HG03520 (cell line): ENCODE measurements at regions not wholly inside any gene's neighbourhood (a gene's known extent, or its start where the extent isn't known, plus 50 kb on each side); places are given as distances from the start of the nearest gene placed in this dataset.
"Not testable (repeated sequence)": the region's sequence is repeated elsewhere in the genome, so short reads cannot be mapped to it uniquely, and the experiment has no call there.

Experiments used
- ATAC-seq: cut with Tn5 transposase; IDR thresholded peaks from one replicate; pipeline ENCODE4 v1.9.1; 2021; ENCODE audit warnings: mild to moderate bottlenecking, moderate library complexity; ENCODE audit not compliant: unreplicated experiment

DNA sequence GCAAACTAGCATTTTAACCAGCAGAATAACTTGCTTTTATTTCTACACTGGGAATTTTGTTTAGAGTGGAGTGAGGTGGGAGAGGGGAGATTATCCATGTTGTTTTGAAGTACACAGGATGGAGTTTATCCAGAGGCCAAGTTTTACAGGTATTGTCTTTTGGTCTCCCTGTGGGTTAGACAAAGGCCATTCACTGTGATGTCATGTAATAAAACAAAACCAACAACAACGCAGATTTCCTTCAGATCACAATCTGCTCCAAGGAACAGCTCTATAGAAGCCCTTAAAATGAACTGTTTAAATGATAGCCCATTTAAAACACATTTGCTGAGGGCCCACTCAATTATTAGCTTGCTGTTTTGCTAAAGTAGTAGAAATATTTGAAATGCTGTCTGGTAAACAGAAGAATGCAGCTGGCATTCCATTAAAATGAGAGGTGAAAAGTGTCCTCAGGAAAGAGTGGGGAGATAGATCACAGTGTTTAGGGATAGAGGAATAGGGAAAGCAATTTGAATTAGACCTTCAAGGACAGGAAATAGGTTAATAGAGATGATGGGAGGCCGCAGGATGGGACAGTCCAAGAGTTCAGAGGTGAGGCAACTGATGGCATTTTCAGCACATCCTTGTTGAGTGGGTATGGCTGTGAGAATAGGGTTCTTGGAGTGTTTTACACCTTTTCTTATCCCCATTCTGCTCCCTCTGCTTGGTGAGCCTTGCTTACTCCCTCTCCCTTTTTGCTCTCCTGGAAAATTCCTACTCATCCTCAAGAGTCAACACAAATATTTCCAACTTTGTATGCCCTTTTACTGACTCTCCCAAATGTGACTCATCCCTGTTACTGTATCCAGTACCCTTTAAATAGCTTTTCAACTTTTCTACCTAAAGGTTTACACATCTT, 140.1 kb upstream of the NR3C1 start:
- ATAC-seq = no peak

DNA sequence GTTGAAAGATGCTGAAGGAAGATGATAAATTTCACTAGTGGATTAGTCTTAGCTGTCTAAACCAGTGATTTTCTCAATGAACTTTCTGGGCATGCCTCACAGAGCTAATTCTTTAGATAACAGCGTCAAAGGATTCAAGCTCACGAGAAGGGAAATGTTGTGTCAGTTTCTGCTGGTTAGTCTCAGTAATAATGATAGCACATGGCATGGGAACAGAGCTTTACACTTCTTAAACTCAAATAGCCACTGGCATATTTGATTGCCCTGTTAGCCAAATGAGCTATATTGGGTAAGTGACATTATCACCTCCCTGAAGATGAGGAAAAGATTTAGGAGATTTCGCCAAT, 139.3 kb upstream of the NR3C1 start:
- no peak for ATAC-seq

DNA sequence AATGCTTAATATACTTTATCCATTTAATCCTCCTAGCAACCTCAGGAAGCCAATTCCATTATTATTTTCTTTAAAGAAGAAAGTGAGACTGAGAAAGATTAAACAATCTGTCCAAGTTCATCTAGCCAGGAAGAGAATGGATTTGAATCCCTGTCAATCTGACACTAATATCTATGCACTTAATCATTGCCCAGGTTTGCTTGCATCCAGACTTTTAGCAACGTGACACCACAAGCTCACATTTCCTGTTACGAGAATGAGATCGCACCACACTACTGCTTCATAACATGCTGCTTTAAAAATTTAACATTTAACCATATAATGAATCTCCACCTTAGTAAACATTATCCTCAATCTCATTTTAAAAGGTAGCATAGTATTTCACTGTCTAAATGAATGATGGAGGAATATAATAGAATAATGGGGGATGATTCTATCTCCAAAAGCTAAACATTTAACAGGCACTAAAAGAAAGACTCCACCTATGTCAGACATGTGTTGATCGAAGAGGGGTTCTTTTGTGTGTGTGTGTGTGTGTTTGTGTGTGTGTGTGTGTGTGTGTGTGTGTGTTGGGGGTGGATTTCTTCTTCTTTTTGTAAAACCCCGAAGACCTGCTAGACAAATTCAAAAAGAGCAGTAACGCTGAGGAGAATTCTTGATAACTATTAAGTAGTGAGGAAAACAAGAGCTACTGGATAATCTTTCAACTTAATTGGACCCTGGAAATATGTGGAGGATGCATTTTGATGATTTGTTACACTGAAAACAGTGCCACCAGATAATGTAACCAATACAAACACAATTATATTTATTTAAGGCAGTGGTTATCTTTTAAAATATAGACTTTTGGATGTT, 138.7 kb upstream of the NR3C1 start:
- no peak for ATAC-seq

DNA sequence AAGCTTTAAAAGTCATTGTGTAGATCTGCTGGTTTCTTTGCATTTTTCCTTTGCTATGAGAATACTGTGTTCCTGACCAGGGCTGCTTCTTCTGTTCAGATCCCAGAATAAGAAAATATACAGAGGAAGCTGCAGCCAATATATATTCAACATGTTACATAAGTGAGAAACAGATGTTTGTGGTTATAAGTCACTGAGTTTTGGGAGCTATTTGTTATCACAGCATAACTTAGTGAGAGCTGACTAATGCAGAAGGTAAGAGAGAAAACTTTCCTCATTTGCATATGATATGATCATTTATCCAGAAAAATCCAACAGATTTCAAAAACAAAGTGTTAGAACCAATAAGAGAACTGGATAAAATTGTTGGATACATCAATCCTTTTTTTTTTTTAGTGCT, 136.3 kb upstream of the NR3C1 start:
- no peak for ATAC-seq

GRCh38 chr5:143537056-143537455, 133.6 kb upstream of the NR3C1 start:
- no peak for ATAC-seq

GRCh38 chr5:143536364-143536763, 132.9 kb upstream of the NR3C1 start:
- no peak for ATAC-seq

DNA sequence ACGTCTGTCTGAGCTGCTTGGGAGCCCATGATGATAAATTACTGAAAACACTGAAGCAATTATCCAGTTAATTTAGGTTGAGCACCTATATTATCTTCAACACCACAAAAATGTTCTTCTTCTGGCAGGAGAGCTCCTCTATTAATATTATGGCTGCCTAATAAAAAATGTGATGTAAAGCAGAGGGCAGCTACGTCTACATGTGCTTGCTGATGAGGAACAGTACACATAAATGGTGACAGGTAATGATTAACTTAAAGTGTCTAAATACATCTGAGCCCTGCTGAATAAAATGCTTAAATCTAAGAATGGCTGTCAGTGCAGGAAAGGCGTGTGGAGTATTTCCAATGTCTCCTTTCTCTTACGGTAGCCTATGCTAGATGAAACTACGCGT, 131.3 kb upstream of the NR3C1 start:
- ATAC-seq = no peak

- no peak for ATAC-seq
Observed at GRCh38 chr5:143533978-143534760, 130.7 kb upstream of the NR3C1 start.

DNA sequence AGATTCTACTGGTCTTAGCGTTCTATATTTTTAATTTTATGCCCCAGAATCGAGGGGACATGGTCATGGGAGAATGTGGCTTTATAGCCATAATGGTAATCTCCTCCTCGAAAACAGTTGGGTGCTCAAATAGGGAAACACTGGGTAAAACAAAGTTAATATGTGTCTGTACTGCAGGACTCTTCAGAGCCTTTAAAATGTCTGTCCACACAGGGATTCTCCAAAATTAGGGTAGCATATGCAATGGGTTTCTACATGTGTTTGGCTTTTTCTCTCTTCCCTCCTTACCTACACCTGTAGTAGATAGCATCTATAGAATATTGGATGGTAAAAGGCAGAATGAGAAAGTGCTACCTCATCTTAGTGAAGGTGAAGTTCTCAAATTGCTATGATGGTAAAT, 130.0 kb upstream of the NR3C1 start:
- ATAC-seq = no peak

DNA sequence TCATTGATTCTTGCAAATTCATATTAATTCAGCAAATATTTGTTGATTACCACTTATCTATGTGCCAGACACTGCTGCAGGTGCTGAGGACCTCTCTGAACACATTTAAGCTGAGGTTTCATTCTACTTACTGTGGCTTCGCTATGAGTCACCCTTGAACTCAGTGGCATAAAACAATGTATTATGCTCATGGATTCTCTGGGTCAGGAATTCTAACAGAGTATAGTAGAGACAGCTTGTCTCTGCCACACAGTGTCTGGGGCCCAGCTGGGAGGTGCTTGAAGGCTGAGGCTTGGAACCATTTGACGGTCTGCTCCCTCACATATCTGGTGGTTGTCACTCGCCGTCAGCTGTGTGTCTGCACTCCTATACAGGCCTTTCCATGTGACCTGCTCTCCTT, 124.3 kb upstream of the NR3C1 start:
- no peak for ATAC-seq

DNA sequence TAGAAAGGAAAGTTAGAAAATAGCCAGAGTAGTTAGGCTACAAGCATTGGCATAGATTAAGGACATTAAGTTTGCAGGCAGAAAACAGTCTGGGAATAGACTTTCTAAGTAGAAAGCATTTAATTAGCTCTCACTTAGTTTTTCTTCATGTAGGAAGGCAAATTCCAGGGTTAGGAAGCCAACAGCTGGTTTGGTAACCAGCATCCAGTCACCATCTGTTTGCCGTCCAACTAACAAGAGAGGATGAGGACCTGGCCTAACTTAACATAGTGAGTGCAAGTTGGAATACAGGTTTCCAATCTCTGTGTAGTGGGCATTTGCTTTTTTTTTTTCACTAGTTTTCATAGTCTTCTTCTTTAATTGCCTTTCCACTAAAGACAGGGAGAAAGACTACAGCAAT, 121.7 kb upstream of the NR3C1 start:
- ATAC-seq = no peak

GRCh38 chr5:143524338-143524945, 121.0 kb upstream of the NR3C1 start:
- no peak for ATAC-seq

DNA sequence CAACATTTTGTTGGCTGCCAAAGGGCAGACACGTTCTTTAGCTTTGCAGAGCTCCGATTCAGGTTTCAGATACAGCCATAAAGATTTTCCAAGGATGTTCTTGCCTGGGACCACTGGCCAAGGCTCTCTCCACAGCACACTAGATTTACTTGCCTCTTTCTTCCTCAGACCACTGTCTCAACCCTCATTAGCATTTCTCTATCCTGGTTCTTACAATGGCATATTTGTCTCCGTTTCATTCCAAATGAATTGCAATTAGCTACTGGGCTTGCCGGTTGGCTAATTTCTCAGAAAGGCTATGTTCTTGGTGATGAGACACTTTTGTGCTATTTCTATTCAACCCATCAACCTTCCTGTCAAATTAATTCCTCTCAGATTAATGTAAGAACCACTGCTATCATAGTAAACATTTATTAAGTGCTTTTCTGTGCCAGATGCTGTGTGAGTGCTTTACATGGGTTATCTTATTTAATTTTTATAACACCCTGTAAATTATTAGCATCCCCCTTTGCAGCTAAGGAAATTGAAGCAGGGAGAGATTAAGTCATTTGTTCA, 118.4 kb upstream of the NR3C1 start:
- no peak for ATAC-seq

- no peak for ATAC-seq
Observed at GRCh38 chr5:143521141-143521540, 117.7 kb upstream of the NR3C1 start.

- not testable (repeated sequence) for ATAC-seq
Observed at GRCh38 chr5:143519215-143519614, 115.7 kb upstream of the NR3C1 start.

DNA sequence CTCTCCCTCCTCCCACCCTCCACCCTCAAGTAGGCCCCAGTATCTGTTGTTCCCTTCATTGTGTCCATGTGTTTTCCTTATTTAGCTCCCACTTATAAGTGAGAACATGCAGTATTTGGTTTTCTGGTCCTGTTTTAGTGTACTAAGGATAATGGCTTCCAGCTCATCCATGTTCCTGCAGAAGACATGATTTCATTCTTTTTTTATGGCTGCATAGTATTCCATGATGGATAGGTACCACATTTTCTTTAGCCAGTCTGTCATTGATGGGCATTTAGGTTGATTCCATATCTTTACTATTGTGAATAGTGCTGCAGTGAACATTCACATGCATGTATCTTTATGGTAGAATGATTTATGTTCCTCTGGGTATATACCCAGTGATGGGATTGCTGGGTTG, 114.3 kb upstream of the NR3C1 start:
- ATAC-seq = not testable (repeated sequence)

DNA sequence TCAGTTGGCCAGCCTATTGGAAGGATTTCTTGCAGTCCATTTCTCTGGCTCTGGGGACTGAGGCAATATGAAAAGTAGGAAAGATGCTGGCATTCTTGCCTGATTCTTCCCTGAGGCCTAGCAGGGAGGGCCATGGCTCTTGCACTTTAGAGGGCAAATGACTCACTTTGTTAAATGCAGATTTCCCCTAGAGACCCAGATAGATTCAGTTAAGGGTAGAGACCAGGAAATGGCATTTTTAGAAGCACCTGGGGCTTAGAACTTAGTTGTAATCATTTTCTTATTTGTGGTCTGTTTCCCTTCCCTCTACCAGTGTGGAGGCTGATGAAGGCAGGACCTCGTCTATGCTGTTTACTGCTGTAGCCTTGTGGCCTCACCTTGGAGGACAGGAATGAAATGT, 112.8 kb upstream of the NR3C1 start:
- ATAC-seq = no peak

- no peak for ATAC-seq
Observed at GRCh38 chr5:143515829-143516228, 112.3 kb upstream of the NR3C1 start.

DNA sequence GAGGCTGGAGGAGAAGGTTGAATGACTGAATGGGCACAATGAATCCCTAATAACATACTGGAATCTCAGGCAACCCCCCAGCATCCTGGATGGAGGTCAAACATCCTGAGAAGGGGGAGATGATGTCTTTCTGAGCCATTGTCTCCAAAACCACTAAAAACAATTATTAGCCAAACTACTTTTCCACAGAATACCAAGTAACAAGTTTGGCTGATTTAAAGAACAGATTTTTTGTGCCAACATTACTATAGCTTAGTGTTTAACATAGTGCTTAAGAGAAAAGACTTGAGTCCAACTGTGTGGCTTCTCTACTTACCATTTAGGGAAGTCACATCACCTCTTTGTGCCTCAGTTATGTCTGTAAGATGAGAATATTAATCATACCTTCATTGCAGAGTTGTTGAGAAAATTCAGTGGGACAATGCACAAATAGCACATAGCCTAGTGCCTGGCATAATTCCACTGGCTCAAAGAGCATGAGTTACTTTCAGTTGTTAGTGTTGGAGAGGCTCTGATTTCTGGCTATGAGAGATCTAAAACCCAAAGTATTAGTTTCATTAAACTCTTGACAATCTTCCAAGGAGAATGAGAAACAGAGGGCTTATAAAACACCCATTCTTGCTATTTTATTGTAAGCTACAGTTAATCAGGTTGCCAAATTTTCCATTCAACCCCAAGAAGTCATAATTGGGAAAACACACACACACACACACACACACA, 111.3 kb upstream of the NR3C1 start:
- ATAC-seq = no peak

DNA sequence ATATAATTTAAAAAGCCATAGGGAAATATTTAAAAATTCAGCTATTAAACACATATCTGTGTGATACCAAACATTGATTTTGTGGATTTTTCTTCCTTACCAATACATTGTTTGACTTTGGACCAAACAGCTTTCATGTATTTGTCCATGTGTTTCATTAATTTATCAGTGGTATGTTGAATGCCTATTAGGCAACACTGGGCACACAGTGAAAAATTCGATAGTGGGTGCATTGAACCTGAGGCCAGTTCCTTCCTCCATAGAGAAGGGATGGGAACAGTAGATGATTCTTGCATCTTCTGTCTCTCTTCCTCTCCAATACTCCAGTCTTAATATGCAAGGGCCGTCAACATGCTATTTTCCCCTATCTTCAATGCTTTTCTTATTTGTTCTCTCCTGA, 110.2 kb upstream of the NR3C1 start:
- ATAC-seq = no peak
